DND-41 (cell line): ENCODE measurements at regions not wholly inside any gene's neighbourhood (a gene's known extent, or its start where the extent isn't known, plus 50 kb on each side); places are given as distances from the start of the nearest gene placed in this dataset.

Source experiments
- ATAC-seq: fragments of 200-7000 bp; cut with Tn5 transposase; 3 replicates; pipeline ENCODE4 v1.9.1; 2021; ENCODE audit warnings: low read depth; ENCODE audit not compliant: insufficient read depth
- DNase-seq: peaks from one replicate; pipeline ENCODE4 v3.0.0-alpha.2; 2020
- H2AFZ ChIP-seq: 2 replicates; pipeline ENCODE4 v1.6.0; 2012; ENCODE audit warnings: low read depth, low read length
- H3K27ac ChIP-seq: 2 replicates; pipeline ENCODE4 v1.5.1; 2012; ENCODE audit warnings: low read length, inconsistent platforms
- H3K27me3 ChIP-seq: fragments of 200-600 bp; sonication (generic); 2 replicates; pipeline ENCODE4 v1.6.0; 2012; ENCODE audit warnings: low read length, mild to moderate bottlenecking, inconsistent platforms; ENCODE audit not compliant: insufficient read depth, poor library complexity
- H3K36me3 ChIP-seq: 2 replicates; pipeline ENCODE4 v1.5.1; 2012; ENCODE audit warnings: low read length, inconsistent platforms; ENCODE audit not compliant: insufficient read depth
- H3K4me1 ChIP-seq: 2 replicates; pipeline ENCODE4 v1.5.1; 2012; ENCODE audit warnings: mild to moderate bottlenecking, low read length; ENCODE audit not compliant: insufficient read depth
- H3K4me2 ChIP-seq: 2 replicates; pipeline ENCODE4 v1.6.0; 2012; ENCODE audit warnings: mild to moderate bottlenecking, moderate library complexity, low read length, inconsistent platforms; ENCODE audit not compliant: insufficient read depth
- H3K4me3 ChIP-seq, 2 experiments: fragments of 200-600 bp in 1 of 2; shearing (Covaris generic) in 1 of 2; 2 replicates each; pipeline ENCODE4 v1.5.1; 2012 to 2016; ENCODE audit warnings: inconsistent platforms in 2 of 2, low read length in 2 of 2, mild to moderate bottlenecking in 2 of 2, low read depth in 1 of 2, moderate library complexity in 1 of 2
- H3K79me2 ChIP-seq: 2 replicates; pipeline ENCODE4 v1.6.0; 2012; ENCODE audit warnings: low read length, inconsistent platforms; ENCODE audit not compliant: insufficient read depth
- H3K9ac ChIP-seq: 2 replicates; pipeline ENCODE4 v1.6.0; 2012; ENCODE audit warnings: low read depth, mild to moderate bottlenecking, inconsistent platforms, low read length, moderate library complexity
- H3K9me3 ChIP-seq: 2 replicates; pipeline ENCODE4 v1.5.1; 2012; ENCODE audit warnings: low read length, moderate library complexity, mild to moderate bottlenecking, inconsistent platforms; ENCODE audit not compliant: insufficient read depth, severe bottlenecking
- H4K20me1 ChIP-seq: 2 replicates; pipeline ENCODE4 v1.6.0; 2012; ENCODE audit warnings: low read length; ENCODE audit not compliant: insufficient read depth
- CTCF ChIP-seq: IDR thresholded peaks from 2 replicates; pipeline ENCODE4 v1.5.1; 2012; ENCODE audit warnings: borderline replicate concordance, low read length, moderate library complexity, mild to moderate bottlenecking; ENCODE audit not compliant: poor library complexity, severe bottlenecking; ENCODE audit errors: extremely low read depth
- EZH2 ChIP-seq: IDR thresholded peaks from 3 replicates; pipeline ENCODE4 v1.6.1; 2012; ENCODE audit warnings: borderline replicate concordance, low read depth, mild to moderate bottlenecking, moderate library complexity, low read length, inconsistent platforms; ENCODE audit not compliant: severe bottlenecking

GRCh38 chr7:91630581-91631380, 249.7 kb downstream of the MTERF1 start:
- Histone ChIP-seq H3K4me1 (no peaks in the 10 kb centered on the region), H4K20me1 (no peaks in the 10 kb centered on the region), H3K4me3 (no peak overlapping the region), H3K36me3 (no peaks in the 10 kb centered on the region), H3K79me2 (no peaks in the 10 kb centered on the region), H3K4me2 (no peak overlapping the region), H3K27ac (no peak overlapping the region), H3K9me3 (no peaks in the 10 kb centered on the region), H2AFZ (no peak overlapping the region), H3K27me3 (no peaks in the 10 kb centered on the region), H3K9ac (no peak overlapping the region)
- ATAC-seq (no peak), DNase-seq (no peak)
- TF ChIP-seq EZH2 = no peak
- no peak for TF ChIP-seq CTCF

- Histone ChIP-seq H3K36me3 (no peaks in the 10 kb centered on the region), H3K4me3 (no peak overlapping the region), H3K27ac (no peak overlapping the region), H4K20me1 (no peaks in the 10 kb centered on the region), H3K9ac (no peak overlapping the region), H3K4me2 (no peak overlapping the region), H3K79me2 (no peaks in the 10 kb centered on the region), H3K4me1 (no peaks in the 10 kb centered on the region), H3K27me3 (no peaks in the 10 kb centered on the region), H3K9me3 (no peaks in the 10 kb centered on the region), H2AFZ (no peak overlapping the region)
- DNase-seq (no peak), ATAC-seq (no peak; the same call in 2 of the 3 replicates)
- TF ChIP-seq CTCF (no peak), EZH2 (no peak)
These were observed 248.1 kb downstream of the MTERF1 start for GRCh38 chr7:91632234-91632940.

DNA sequence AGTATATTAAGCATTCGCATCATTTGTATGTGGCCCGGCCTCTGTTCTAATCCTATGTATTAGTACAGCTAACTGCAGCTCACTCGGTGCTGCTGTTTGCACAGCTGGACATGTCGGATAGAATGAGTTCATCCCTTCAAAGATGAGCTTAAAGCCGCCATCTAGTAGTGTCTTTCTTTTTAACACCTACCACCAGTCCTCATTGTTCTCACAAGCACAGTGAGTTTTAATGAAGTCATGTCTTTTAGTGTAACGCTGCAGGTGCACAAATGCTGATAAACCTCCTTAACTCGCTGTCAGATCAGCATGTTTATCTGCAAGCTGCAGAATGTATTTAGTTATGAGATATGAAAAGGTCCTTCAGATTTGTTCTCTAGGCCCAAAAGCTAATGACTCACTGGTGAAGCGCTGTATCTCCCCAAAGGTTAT, 247.5 kb downstream of the MTERF1 start:
- Histone ChIP-seq H3K27ac (no peak overlapping the region), H3K36me3 (no peaks in the 10 kb centered on the region), H3K79me2 (no peaks in the 10 kb centered on the region), H4K20me1 (no peaks in the 10 kb centered on the region), H3K27me3 (no peaks in the 10 kb centered on the region), H3K9me3 (no peaks in the 10 kb centered on the region), H3K4me2 (no peak overlapping the region), H3K9ac (no peak overlapping the region), H3K4me1 (no peaks in the 10 kb centered on the region), H3K4me3 (no peak overlapping the region), H2AFZ (no peak overlapping the region)
- no peak for DNase-seq
- TF ChIP-seq EZH2 (no peak), CTCF (no peak)
- no peak for ATAC-seq
